H9 (cell line): ENCODE measurements at regions not wholly inside any gene's neighbourhood (a gene's known extent, or its start where the extent isn't known, plus 50 kb on each side); places are given as distances from the start of the nearest gene placed in this dataset.

Source experiments
- DNase-seq: peaks from one replicate; pipeline ENCODE4 v3.0.0-alpha.2; 2017
- H2AFZ ChIP-seq: one replicate; pipeline ENCODE4 v1.6.1; 2013; ENCODE audit warnings: mild to moderate bottlenecking, low read length, control low read depth, moderate library complexity
- H2AK5ac ChIP-seq: 2 replicates; pipeline ENCODE4 v1.6.1; 2013; ENCODE audit warnings: low read length, control low read depth, mixed read lengths; ENCODE audit not compliant: insufficient read length
- H2BK120ac ChIP-seq: one replicate; pipeline ENCODE4 v1.6.1; 2013; ENCODE audit warnings: low read depth, mild to moderate bottlenecking, low read length, control low read depth, inconsistent platforms; ENCODE audit not compliant: poor library complexity, severe bottlenecking
- H2BK12ac ChIP-seq: 2 replicates; pipeline ENCODE4 v1.6.1; 2013; ENCODE audit warnings: low read length, control low read depth, mixed read lengths, low read depth; ENCODE audit not compliant: insufficient read length
- H2BK15ac ChIP-seq: 2 replicates; pipeline ENCODE4 v1.6.1; 2013; ENCODE audit warnings: low read depth, low read length, control low read depth
- H2BK20ac ChIP-seq: one replicate; pipeline ENCODE4 v1.6.1; 2013; ENCODE audit warnings: low read depth, mild to moderate bottlenecking, low read length, control low read depth, inconsistent platforms; ENCODE audit not compliant: poor library complexity, severe bottlenecking
- H2BK5ac ChIP-seq: 2 replicates; pipeline ENCODE4 v1.6.1; 2013; ENCODE audit warnings: low read length, control low read depth, mixed read lengths; ENCODE audit not compliant: insufficient read length
- H3K14ac ChIP-seq: 2 replicates; pipeline ENCODE4 v1.6.1; 2013; ENCODE audit warnings: low read length, control low read depth; ENCODE audit not compliant: insufficient read depth
- H3K18ac ChIP-seq: 2 replicates; pipeline ENCODE4 v1.6.1; 2013; ENCODE audit warnings: low read depth, mild to moderate bottlenecking, mixed read lengths, low read length, control low read depth; ENCODE audit not compliant: insufficient read length
- H3K23ac ChIP-seq: 2 replicates; pipeline ENCODE4 v1.6.1; 2013; ENCODE audit warnings: low read length, control low read depth, mixed read lengths, low read depth; ENCODE audit not compliant: insufficient read length
- H3K23me2 ChIP-seq: 2 replicates; pipeline ENCODE4 v1.6.1; 2013; ENCODE audit warnings: low read depth, mild to moderate bottlenecking, mixed read lengths, low read length, control low read depth; ENCODE audit not compliant: insufficient read length, poor library complexity, severe bottlenecking
- H3K27ac ChIP-seq: 2 replicates; pipeline ENCODE4 v1.5.1; 2013; ENCODE audit warnings: low read length, control low read depth, mixed read lengths, low read depth; ENCODE audit not compliant: insufficient read length
- H3K27me3 ChIP-seq: 2 replicates; pipeline ENCODE4 v1.6.1; 2013; ENCODE audit warnings: low read length, control low read depth, inconsistent platforms; ENCODE audit not compliant: insufficient read depth
- H3K4ac ChIP-seq: 2 replicates; pipeline ENCODE4 v1.6.1; 2013; ENCODE audit warnings: low read depth, mild to moderate bottlenecking, control low read depth, inconsistent platforms, low read length, moderate library complexity
- H3K4me1 ChIP-seq: 2 replicates; pipeline ENCODE4 v1.6.1; 2013; ENCODE audit warnings: low read length, control low read depth, inconsistent platforms; ENCODE audit not compliant: insufficient read depth
- H3K4me2 ChIP-seq: 2 replicates; pipeline ENCODE4 v1.6.1; 2013; ENCODE audit warnings: low read length, control low read depth, mixed read lengths; ENCODE audit not compliant: insufficient read length, insufficient read depth
- H3K56ac ChIP-seq: 2 replicates; pipeline ENCODE4 v1.6.1; 2013; ENCODE audit warnings: low read depth, mild to moderate bottlenecking, mixed read lengths, low read length, control low read depth; ENCODE audit not compliant: insufficient read length
- H3K79me1 ChIP-seq: 2 replicates; pipeline ENCODE4 v1.6.1; 2013; ENCODE audit warnings: low read depth, mild to moderate bottlenecking, moderate library complexity, low read length, control low read depth, inconsistent platforms; ENCODE audit not compliant: insufficient read depth, poor library complexity, severe bottlenecking
- H3K79me2 ChIP-seq: 2 replicates; pipeline ENCODE4 v1.6.1; 2013; ENCODE audit warnings: low read length, control low read depth, inconsistent platforms; ENCODE audit not compliant: insufficient read depth
- H3K9ac ChIP-seq: 2 replicates; pipeline ENCODE4 v1.6.1; 2013; ENCODE audit warnings: low read length, control low read depth, mixed read lengths; ENCODE audit not compliant: insufficient read length; ENCODE audit errors: extremely low read depth
- H3K9me3 ChIP-seq: one replicate; pipeline ENCODE4 v1.6.1; 2013; ENCODE audit warnings: low read depth, low read length, inconsistent platforms; ENCODE audit not compliant: control insufficient read depth
- H3T11ph ChIP-seq: one replicate; pipeline ENCODE4 v1.6.1; 2013; ENCODE audit warnings: mild to moderate bottlenecking, low read length, control low read depth, inconsistent platforms
- H4K20me1 ChIP-seq: one replicate; pipeline ENCODE4 v1.6.1; 2013; ENCODE audit not compliant: control insufficient read depth, insufficient read length, insufficient read depth
- H4K5ac ChIP-seq: 2 replicates; pipeline ENCODE4 v1.6.1; 2013; ENCODE audit warnings: low read depth, mild to moderate bottlenecking, mixed read lengths, low read length, control low read depth; ENCODE audit not compliant: insufficient read length
- H4K8ac ChIP-seq: replicated peaks from 2 replicates; pipeline ENCODE4 v1.6.1; 2013; ENCODE audit warnings: low read length, control low read depth, mixed read lengths, low read depth; ENCODE audit not compliant: insufficient read length
- H4K91ac ChIP-seq: 2 replicates; pipeline ENCODE4 v1.6.1; 2013; ENCODE audit warnings: low read depth, mild to moderate bottlenecking, moderate library complexity, mixed read lengths, low read length, control low read depth; ENCODE audit not compliant: insufficient read length
- H3K27ac Mint-ChIP-seq, 3 experiments: 2 replicates in 2 of 3; 3 replicates in 1 of 3; pipeline ENCODE4 v1.8.0; 2020 to 2021; ENCODE audit warnings: mixed read lengths in 3 of 3, mild to moderate bottlenecking in 1 of 3, moderate library complexity in 1 of 3
- H3K27me3 Mint-ChIP-seq: 2 replicates; pipeline ENCODE4 v1.8.0; 2021; ENCODE audit warnings: low read depth, mild to moderate bottlenecking, moderate library complexity, mixed read lengths
- H3K36me3 Mint-ChIP-seq, 3 experiments: 2 replicates in 2 of 3; 3 replicates in 1 of 3; pipeline ENCODE4 v1.8.0; 2020 to 2021; ENCODE audit warnings: low read depth in 3 of 3, mixed read lengths in 3 of 3; ENCODE audit not compliant: insufficient read depth in 1 of 3
- H3K4me1 Mint-ChIP-seq, 2 experiments: 2 replicates each; pipeline ENCODE4 v1.8.0; 2020; ENCODE audit warnings: mixed read lengths in 2 of 2
- H3K4me3 Mint-ChIP-seq, 2 experiments: 2 replicates in 1 of 2; 3 replicates in 1 of 2; pipeline ENCODE4 v1.8.0; 2020 to 2021; ENCODE audit warnings: mild to moderate bottlenecking in 2 of 2, mixed read lengths in 2 of 2, moderate library complexity in 1 of 2
- H3K9me3 Mint-ChIP-seq, 2 experiments: 2 replicates in 1 of 2; 3 replicates in 1 of 2; pipeline ENCODE4 v1.8.0; 2020; ENCODE audit warnings: mild to moderate bottlenecking in 2 of 2, mixed read lengths in 2 of 2, moderate library complexity in 1 of 2
- CTCF ChIP-seq: fragments of 200-600 bp; sonication (generic); conservative IDR thresholded peaks from 3 replicates; pipeline ENCODE4 v1.8.0; 2021; ENCODE audit warnings: antibody characterized with exemption, mild to moderate bottlenecking
- WGBS: extraction: QIAGEN DNeasy Blood & Tissue Kit; methylation state at CpG from one replicate; pipeline ENCODE4 v1.1.7; 2013; ENCODE audit warnings: missing lambda C conversion rate, low lambda C conversion rate, mixed read lengths; ENCODE audit not compliant: insufficient read length; ENCODE audit errors: extremely low coverage; 5-methylcytosine and 5-hydroxymethylcytosine counted together

DNA sequence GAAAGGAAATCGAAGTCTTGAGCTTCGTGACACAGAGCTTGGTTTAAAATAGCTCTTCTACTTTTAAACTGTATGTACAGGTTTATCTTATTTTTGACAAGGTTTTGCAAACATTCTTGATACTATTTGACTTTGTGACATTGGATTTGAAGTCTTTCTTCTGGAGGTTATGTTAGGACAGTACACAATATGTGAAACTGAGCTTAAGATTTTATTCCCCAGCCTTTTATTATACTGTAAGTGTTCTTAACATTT lies 95.2 kb upstream of the BTBD3 start:
- Mint-ChIP-seq H3K4me3 (no peak overlapping the region), H3K27ac (no peak overlapping the region), H3K4me1 (peaks cover 3 to 6% of the 10 kb centered on the region in 2 experiments; a peak in 2 of 4 replicates), H3K27me3 (peaks cover 60% of the 10 kb centered on the region), H3K9me3 (peaks cover 0 to 4% of the 10 kb centered on the region in 2 experiments; a peak in 3 of 5 replicates), H3K36me3 (no peaks in the 10 kb centered on the region)
- Histone ChIP-seq H3K4me1 (no peaks in the 10 kb centered on the region), H4K8ac (no peak overlapping the region), H2BK5ac (no peak overlapping the region), H3K18ac (no peak overlapping the region), H2BK12ac (no peak overlapping the region), H2BK20ac (no peak overlapping the region), H4K5ac (no peak overlapping the region), H3K27ac (no peak overlapping the region), H2BK120ac (no peak overlapping the region), H4K91ac (no peak overlapping the region), H3K4ac (no peak overlapping the region), H3K4me2 (no peak overlapping the region), H3K56ac (no peak overlapping the region), H3K79me1 (no peaks in the 10 kb centered on the region), H3K9ac (no peak overlapping the region), H3T11ph (no peak overlapping the region), H3K79me2 (no peaks in the 10 kb centered on the region), H2BK15ac (no peak overlapping the region), H3K27me3 (peaks cover 7% of the 10 kb centered on the region; the same call in 1 of the 2 replicates), H4K20me1 (no peaks in the 10 kb centered on the region), H3K23ac (no peak overlapping the region), H2AFZ (no peak overlapping the region), H3K9me3 (no peaks in the 10 kb centered on the region), H3K14ac (no peak overlapping the region), H2AK5ac (no peak overlapping the region), H3K23me2 (no peaks in the 10 kb centered on the region)
- no peak for DNase-seq
- no peak for TF ChIP-seq CTCF
- WGBS: no CpG with 5 or more reads among the region's 2 CpGs
